ENCODE measurements at regions not wholly inside any gene's neighbourhood (a gene's known extent, or its start where the extent isn't known, plus 50 kb on each side); places are given as distances from the start of the nearest gene placed in this dataset.

DNA sequence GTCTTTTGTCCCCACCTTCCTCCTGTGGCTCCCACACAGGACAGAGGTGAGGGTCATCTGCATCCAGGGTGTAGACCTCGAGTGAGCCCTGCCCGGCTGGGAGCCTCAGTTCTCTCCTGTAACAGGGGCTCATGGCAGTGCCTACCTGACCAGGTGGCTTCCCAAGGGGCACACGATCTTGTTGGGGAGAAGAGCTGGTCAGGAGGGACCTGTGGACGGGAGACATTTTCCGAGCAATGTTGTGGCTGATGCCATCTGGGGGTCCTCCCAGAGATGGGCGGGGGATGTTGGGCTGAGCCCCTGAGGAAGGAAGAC is 51.9 kb downstream of the CEBPB start:
- WGBS, 3 donors: 76 to 83% (median 76%) methylated on average over 6 of the region's 6 CpGs
- H3K27ac ChIP-seq (ENCODE audit: low read depth, low read length): no peak overlapping the region

DNA sequence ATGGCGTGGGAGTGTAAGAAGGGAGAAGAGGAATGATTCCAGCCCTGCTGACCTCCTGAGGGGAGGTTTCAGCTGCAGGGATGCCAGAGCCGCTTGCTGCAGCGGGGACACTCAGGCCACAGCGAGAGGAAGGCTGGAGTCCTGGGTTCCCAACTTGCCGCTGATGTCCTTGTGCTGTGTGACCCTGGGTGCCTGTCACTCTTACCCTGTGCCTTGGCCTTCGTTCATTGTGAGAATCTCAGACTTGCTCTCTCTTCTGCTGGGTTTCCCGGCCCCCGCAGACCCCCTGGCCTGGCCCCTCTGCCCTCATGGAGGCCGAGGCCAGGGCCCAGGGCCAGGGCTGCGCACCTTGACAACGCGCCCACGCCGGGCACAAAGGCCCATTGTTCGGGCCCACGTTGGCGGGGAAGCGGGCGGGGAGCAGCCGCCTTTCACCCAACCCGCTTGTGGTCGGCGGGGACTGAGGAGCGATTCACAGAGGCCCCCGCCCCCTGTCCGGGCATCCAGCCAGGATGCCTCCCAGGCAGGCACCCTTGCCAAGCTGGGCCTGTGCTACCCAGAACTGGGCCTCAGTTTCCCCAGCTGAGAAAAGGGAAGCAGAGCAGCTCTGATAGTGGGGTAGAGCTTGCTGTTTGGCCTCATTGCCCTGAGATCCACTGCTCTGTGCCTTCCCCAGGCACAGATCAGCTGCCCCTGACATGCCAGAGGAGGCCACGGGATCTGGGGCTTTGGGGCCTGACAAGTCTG is 52.4 kb downstream of the CEBPB start:
- WGBS, 3 donors: 38 to 61% (median 51%) methylated on average over 25 to 27 of the region's 27 CpGs

DNA sequence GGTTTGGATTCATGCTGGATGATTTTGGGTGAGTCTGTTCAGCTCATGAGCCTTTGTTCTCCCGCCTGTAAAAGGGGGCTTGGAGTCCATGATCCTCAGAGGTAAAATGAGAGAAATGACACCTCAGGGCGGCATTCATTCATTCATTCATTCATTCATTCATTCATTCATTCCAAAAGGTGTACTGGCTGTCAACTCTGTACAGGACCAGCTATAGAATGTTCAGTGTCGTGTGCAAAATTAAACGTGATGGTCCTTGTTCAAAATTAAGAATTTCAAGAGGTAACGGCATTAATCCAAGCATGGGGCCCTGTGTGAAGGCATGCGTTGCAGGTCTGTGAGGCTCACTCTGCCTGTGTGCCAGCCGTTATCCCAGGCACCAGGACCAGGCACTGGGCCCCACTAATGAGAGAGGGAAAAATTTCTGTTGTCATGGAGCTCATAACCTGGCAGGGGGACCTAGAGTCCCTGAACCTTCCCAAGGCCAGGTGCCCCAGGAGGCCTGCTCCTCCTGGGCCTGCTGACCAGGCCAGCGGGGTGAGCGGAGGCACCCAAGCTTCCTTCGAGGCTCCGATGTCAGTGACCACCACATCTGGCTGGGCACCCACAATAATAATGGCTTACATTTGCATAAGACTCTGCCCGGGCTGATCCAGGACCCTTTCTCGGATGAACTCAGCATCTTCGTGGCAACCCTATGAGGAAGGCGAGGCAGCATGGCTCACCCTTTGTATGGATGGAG is 53.2 kb downstream of the CEBPB start:
- 81 to 96% (median 91%) methylated on average over 15 of the region's 15 CpGs for WGBS, 3 donors
- H3K27ac ChIP-seq (ENCODE audit: low read depth, low read length): no peak overlapping the region

More for the DNA sequence above, 52.4 kb downstream of the CEBPB start:
- no peak overlapping the region for H3K27ac ChIP-seq (ENCODE audit: low read depth, low read length)

DNA sequence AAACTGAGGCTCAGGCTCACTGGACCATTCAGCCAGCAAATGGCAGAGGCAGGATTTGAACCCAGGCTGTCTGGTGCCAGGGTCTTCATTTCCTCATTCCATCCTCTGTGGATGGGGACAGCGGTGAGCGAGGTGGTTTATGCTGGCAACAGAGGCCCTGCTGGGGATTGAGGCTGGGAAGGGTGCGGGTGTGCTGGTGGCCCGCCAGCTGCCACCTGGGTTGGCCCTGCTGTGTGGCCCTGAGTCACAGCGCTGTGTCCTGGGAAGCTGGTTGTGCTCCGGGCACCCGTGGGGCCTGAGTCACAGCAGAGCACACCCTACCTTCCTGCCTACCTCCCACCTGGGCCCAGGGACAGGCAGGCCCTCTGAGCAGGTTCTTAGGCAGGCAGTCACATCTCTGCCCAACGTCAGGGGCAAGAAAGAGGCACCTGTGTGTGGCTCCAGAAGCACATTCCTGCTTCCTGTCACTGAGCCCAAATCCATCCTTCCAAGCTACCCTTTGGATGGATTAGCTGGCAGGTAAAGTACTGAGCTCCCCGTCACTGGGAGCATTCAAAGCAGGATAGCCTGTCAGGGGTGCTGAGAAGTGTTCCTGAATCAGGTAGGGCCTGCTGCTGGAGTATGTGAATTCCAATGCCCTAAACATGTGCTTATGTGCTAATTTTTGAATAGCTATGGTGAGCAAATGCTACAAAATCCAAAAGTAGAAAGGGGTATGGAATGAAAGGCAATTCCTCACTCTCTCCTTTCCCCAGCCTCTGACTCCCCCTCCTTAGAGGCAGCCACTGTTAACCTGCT is 53.9 kb downstream of the CEBPB start:
- no peak overlapping the region for H3K27ac ChIP-seq (ENCODE audit: low read depth, low read length)
- WGBS, 3 donors: 61 to 86% (median 74%) methylated on average over 7 to 9 of the region's 9 CpGs

DNA sequence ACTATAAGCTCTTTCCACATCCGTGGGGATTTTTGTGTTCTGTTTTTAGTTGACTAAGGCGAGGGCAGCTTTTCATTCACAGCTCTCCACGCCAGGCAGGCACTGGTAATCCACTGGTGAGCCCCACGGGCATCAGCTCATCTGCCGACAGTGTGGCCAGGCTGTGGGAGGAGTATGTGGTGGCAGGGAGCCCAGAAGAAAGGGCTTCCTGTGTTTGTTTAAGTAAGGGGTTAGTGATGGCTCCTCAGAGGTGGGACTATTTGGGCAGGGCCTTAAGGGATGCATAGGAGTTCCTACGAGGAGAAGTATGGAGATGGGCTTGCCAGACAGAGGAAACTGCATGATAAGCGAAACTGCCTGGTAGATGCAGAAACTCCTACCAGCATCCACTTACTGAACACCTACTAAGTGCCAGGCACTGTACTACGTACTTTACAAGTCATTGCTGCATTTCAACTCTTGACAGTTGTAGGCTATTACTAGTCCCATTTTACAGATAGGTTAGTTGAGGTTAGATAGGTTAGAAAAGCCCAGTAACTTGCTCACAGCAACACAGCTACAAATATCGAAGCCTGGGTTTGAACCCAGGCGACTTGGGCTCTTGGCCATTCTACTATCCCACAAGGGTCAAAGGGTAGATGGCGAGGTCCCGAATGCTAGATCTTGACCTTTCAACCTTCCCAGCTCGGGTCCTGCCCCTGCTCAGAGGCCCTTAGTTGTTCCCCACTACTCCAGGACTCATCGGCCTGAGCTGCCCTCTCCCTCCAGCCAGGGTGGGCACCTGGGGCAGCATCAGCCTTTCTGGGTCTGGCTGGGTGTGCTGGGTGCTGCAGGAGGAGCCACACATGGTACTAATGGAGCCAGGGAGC is 55.1 kb downstream of the CEBPB start:
- 66 to 78% (median 68%) methylated on average over 14 of the region's 14 CpGs for WGBS, 3 donors
- H3K27ac ChIP-seq (ENCODE audit: low read depth, low read length): no peak overlapping the region

DNA sequence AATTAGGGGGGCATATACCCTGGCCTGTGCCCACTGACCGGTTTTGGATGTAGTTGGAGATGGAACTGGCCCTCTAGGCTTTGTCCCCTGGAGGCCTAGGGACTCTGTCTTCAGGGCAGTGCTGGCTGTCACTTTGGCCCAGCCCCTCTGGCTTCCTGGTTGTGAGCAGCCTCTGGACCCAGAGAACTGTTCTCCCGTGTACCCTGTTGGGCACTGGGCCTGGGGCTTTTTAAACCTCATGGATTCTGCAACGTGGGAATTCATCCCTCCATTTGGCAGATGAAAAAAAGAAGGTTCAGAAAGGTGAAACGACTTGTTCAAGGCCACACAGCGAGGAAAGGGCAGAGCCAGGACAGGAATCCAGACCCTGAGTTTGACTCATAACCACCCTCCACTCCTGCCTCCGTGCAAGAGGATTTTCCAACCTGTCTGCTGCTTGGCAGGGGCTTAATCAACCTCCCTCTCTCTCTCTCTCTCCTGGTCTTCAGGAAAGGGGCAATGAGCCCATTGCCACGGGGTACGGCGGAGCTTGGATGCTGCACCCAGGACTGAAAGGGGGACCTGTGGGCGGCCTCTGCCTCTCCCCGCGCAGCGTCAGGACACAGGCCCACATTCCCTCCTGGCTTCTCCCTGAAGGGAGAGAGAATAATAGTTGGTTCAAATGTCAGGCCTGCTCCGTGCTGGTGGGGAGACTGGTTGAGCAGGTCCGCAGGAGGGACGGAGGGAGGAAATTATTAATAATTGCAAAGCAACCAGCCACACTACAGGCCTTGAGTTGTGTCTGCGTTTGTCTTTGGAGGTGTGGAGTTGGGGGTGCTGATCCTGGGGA is 56.0 kb downstream of the CEBPB start:
- 72 to 87% (median 77%) methylated on average over 17 of the region's 17 CpGs for WGBS, 3 donors
- H3K27ac ChIP-seq (ENCODE audit: low read depth, low read length): no peak overlapping the region

DNA sequence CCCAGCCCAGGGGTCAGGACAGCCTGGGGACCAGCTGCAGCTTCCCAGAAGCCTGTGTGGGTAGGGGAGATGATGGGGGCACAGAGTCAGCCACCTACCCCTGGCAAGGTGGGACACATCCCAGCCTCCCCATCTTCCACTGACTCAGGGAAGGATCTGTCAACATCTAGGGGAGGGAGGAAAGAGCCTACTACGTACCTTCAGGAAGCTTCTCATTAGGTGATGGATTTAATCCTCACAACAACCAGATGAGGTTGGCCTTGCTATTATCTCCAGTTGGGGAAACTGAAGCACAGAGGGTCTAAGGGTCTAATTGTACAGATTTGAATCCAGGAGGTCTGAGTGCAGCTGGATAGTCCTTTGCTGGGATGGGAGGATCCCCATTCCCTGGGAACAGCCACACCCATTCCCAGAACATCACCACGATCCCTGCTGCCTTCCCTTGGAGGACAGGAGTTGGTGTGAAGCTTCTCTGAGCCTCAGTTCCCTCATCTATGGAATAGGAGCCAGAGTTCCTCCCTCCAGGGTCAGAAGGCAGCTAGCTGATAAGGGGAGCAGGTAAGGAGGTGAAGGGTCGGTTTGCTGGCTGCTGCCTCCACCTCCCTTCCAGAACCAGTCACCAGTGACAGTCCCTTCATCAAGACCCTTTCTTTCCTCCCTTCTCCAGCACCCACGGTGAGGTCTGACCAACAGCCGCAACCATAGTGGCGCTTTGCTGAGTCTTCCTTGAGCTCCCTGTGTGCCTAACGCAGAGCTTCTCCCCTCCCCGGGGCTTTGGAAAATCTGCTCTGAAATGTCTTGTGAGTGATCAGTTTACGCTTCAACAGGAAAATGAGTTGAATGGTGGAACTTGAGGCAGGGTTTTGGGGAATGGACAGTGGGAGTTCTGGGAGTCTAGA is 56.8 kb downstream of the CEBPB start:
- H3K27ac ChIP-seq (ENCODE audit: low read depth, low read length): no peak overlapping the region
- 84 to 90% (median 87%) methylated on average over 9 of the region's 9 CpGs for WGBS, 3 donors

DNA sequence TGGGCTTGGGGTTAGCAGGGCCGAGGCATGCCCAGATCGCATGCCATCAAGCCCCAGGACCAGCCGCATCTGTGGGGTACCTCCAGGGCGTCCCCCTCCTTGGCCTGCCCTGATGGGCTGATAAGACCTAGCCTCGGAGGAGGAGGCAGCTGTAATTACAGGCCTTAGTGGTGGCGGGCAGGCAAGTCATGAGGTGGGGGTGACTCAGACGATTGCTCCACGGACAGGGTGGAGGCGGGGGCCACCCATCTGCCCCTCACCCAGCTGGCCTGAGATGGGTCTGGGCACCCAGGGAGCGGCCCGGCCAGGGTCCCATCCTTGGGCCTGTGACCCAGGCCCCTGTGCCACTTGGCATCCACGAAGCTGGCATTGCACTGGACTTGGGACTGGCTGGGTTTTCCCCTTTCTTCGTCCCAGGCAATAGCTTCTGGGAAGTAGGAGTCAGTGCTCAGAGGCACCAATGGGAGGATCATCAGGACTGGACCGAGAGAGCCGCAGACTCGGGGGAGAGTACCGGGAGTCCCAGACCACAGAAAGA is 57.5 kb downstream of the CEBPB start:
- WGBS, 3 donors: 71 to 86% (median 79%) methylated on average over 17 of the region's 17 CpGs
- H3K27ac ChIP-seq (ENCODE audit: low read depth, low read length): no peak overlapping the region

DNA sequence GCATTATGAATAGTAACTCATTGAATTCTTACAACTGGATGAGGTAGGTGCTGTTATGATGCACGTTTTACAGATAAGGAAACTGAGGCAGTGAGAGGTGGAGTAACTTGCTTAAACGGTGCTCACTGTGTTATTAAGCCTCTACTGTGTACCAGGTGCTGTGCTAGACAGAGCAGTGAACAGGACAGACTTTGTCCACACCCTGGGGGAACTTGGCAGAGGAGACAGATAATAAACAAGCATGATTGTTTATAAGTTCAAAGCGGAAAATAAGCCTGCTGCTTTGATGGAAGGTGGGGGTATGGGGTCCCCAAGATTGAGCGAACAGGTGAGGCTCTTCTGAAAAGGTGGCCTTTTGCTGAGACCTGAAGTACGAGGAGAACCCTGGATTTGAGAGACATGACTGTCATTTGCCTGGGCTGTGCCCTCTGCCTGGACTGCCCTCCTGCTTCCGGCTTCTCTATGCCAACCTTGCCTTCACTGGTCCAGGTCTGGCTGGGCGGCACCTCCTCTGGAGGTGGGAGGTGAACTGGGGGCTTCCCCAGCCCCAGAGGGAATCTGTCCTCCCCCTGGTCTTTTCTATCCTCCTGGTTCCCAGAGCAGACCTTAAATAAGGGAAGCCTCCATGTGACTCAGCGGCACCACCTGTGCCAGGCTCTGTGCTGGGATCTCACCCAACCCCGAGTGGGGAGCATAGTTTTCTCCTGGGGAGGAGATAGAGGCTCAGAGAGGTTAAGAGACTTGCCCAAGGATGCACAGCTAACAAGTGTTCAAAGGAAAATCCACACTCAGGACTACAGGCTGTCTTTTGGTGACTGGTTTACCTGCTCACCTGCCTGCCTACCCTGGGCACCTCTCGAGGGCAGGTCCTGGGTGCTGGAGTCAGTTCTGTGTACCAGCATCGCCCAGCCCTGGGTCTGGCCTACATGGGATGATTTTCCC is 59.1 kb downstream of the CEBPB start:
- 67 to 83% (median 80%) methylated on average over 11 of the region's 11 CpGs for WGBS, 3 donors
- H3K27ac ChIP-seq (ENCODE audit: low read depth, low read length): no peak overlapping the region

DNA sequence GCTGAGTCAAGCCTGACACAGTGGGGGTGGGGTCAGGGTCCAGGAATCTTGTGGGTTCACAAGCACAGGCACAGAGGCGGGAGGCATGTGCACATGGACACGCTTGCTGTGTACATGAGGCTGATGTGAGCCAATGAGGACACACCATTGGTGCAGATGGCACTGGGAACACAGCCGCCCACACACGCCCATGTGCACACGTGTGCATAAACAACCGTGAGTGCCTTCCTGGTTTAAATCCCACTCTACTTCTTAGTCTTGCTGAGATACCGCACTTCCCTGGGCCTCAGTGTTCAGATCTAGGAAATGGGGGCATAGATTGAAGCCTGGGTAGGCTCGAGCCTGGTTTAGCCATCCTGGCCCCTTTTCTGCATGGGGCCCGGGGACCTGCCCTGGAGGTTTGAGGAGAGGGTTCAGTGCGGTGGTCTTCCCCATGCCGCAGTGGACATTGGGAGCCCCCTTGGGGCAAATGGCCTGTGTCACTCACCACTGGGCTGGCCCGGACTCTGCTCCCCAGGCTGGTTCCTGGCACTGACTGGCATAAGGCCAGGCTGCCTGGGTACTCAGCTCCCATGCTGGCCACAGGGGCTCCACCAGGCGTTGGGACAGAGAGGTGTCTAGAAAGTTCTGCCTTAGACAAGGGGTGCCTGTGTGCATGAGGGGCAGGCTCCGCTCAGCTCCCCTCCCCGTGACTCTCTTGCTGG is 60.2 kb downstream of the CEBPB start:
- no peak overlapping the region for H3K27ac ChIP-seq (ENCODE audit: low read depth, low read length)
- WGBS, 3 donors: 89 to 93% (median 89%) methylated on average over 15 of the region's 15 CpGs

DNA sequence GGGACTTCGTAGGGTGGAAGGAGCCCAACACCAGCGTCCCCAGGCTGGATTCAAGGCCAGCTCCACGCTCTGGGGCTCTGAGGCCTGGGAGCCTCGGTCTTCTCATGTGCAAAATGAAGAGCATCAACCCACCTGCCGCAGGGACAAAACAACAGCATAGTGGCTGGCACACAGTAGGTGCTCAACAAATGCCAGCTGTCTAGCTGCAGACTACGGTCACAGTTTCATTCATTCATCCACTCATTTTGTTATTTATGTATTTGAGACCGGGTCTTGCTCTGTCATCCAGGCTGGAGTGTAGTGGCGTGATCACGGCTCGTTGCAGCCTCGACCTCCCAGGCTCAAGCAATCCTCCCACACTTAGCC is 60.7 kb downstream of the CEBPB start:
- 91 to 95% (median 92%) methylated on average over 11 of the region's 11 CpGs for WGBS, 3 donors
- H3K27ac ChIP-seq (ENCODE audit: low read depth, low read length): no peak overlapping the region

DNA sequence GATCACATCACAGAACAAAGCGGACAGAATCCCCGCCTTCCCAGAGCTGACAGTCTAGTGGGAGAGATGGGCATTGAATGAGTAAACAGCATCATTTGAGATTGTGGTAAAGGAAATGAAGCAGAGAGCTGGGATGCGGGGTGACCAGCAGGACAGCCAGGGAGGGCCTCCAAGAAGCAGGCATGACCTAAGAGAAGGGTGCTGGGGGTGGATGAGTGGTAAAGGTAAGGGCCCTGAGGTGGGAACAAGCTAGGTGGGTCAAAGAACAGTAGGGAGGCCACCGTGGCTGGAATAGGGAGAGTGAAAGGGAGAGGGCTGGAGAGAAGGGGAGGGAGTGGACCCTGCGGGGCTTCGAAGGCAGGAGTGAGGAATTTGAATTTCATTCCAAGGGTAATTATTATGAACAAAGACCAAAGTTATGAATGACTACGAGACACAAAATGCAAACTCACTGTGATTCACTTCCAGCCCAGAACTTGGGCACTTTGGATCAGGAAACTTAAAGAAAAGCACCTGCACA is 61.4 kb downstream of the CEBPB start:
- H3K27ac ChIP-seq (ENCODE audit: low read depth, low read length): no peak overlapping the region
- WGBS, 3 donors: 80 to 88% (median 84%) methylated on average over 7 of the region's 7 CpGs

DNA sequence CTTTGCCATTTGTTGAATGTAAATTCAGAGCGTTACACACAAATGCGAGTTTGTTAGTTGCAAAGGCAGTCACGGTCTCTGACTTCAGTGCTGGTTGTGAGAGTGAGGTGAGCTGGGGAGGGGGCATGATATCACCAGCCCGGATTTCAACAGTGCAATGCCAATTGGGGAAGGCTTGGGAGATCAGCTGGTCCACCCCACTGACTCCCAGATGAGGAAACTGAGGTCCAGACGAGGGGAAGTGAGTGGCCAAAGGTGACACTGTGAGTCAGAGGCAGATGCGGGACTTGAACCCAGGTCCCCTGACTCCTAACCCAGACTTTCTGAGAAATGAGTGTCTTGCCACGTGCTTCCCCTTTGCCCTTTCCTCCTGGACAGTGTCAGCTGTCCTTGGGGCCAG is 62.1 kb downstream of the CEBPB start:
- H3K27ac ChIP-seq (ENCODE audit: low read depth, low read length): no peak overlapping the region

DNA sequence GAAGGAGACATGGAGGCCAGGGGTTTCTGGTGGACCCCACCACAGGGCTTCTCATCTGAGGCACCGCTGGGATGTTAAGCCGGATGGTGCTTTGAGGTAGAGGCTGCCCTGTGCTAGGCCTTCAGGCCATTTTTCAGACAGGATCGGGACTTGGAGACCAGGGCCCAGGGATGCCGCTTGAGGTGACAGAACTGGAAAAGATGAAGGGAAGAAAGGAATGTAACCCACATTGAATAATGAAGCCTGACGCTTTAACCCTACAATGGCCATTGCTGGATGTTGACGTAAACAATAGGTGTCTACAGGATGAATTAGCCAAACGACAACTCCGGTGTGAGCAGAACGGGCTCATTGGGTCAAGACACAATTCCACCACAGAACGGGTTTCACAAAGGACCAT is 62.5 kb downstream of the CEBPB start:
- 95 to 97% (median 96%) methylated on average over 10 of the region's 10 CpGs for WGBS, 3 donors
- no peak overlapping the region for H3K27ac ChIP-seq (ENCODE audit: low read depth, low read length)

More for the DNA sequence above, 62.1 kb downstream of the CEBPB start:
- 82 to 89% (median 82%) methylated on average over 7 of the region's 7 CpGs for WGBS, 3 donors

Measured in adipose tissue (tissue), 3 donors.